ENCODE measurements at regions not wholly inside any gene's neighbourhood (a gene's known extent, or its start where the extent isn't known, plus 50 kb on each side); places are given as distances from the start of the nearest gene placed in this dataset.

DNA sequence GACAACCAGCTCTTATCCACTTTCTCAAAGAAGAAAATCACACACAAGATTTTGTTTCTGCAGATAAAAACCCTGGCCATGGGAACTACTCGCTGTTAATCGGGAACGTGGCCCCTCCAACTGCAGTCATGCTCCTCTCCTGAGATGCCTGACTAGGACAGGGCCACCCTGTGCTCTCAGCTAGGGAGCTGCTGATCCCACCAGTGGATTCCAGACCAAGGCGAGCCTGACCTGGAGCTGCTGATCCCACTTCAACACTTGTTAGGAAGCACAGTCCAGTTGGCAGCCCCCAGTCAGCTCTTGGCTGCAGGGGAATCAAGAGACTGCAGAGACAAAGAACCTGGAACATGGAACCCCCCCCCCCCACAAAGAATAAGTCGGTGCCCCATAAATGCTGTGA is 474.3 kb upstream of the MGMT start:
- intact Hi-C loops (cut with micrococcal nuclease; ENCODE audit: unreplicated experiment) (no loop called here), in situ Hi-C loops (cut with HindIII; ENCODE audit: extremely low pct_ligation_motif_present, low pct_unique_long_range_greater_than_20kb) (no loop called here)
- FAIRE-seq (no peak), ATAC-seq (no peak), DNase-seq (ENCODE audit: low spot score) (no peak)
- H3K79me2 ChIP-seq (ENCODE audit: insufficient read depth, low read length) = no peaks in the 10 kb centered on the region
- no TSS peak for BruUV-seq (replicated peaks)
- H3K4me2 ChIP-seq (ENCODE audit: low read depth, low read length) = no peak overlapping the region
- H3K27ac ChIP-seq (ENCODE audit: extremely low read length, insufficient read depth, low read length) = no peak overlapping the region
- CTCF ChIA-PET (ENCODE audit: low intra/inter-chr PET ratio, low total read pairs) = no interaction called here
- no peaks in the 10 kb centered on the region for H3K9me3 ChIP-seq (ENCODE audit: low read length)
- no peak overlapping the region for H3K4me3 ChIP-seq (replicated peaks in 1 of 3; ENCODE audit: insufficient read depth in 1 of 3, low read depth in 2 of 3, low read length in 3 of 3)
- peaks cover 0 to 9% of the 10 kb centered on the region in 2 experiments; a peak in 2 of 5 replicates for H3K27me3 ChIP-seq (ENCODE audit: control insufficient read depth in 1 of 2, insufficient read depth in 2 of 2, low read length in 2 of 2)
- H3K36me3 ChIP-seq (replicated peaks in 1 of 2; ENCODE audit: control insufficient read depth in 1 of 2, insufficient read depth in 2 of 2, low read length in 2 of 2) = no peaks in the 10 kb centered on the region
- WGBS (ENCODE audit: low lambda C conversion rate) = 0% methylated on average over 4 of the region's 5 CpGs
- H2AFZ ChIP-seq (ENCODE audit: low read length) = no peak overlapping the region
- POLR2A ChIA-PET = no interaction called here
- H3K4me1 ChIP-seq (ENCODE audit: insufficient read depth, low read length) = no peaks in the 10 kb centered on the region
- H3K9ac ChIP-seq (ENCODE audit: insufficient read depth, low read depth, low read length) = no peak overlapping the region
- H4K20me1 ChIP-seq (ENCODE audit: insufficient read depth, low read length) = no peaks in the 10 kb centered on the region
- no peak for TF ChIP-seq ZNF530 (CRISPR knock-in tag; IDR thresholded peaks at IDR 0.05; ENCODE audit: low read depth)
- TF ChIP-seq STAT5B (CRISPR knock-in tag; IDR thresholded peaks at IDR 0.05) = no peak
- no peak for TF ChIP-seq ZNF605 (CRISPR knock-in tag; IDR thresholded peaks at IDR 0.05)
- TF ChIP-seq MEIS2 (CRISPR knock-in tag; IDR thresholded peaks at IDR 0.05) = no peak
- TF ChIP-seq ETV5 (CRISPR knock-in tag; IDR thresholded peaks at IDR 0.05; ENCODE audit: borderline replicate concordance) = no peak
- TF ChIP-seq NCOR1 (IDR thresholded peaks at IDR 0.05; ENCODE audit: borderline replicate concordance, low read length) = no peak

DNA sequence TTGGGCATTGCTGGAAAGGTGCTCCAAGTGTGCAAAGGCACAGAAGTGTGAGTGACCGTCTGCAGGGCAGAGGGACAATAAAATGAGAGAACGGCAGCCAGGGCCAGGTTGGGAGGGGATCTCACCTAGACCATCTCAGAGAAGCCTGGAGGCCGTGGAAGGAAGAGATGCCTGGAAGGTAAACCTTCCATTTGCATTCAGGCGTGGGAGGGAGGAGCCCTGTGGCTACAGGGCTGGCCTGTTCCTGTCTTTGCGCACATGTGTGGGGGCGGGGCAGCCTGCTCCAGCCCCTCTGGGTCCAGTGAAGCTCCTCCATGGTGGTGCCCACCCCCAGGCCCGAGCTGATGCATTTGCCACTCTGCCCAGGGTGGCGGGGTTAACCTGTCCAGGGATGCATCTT is 473.6 kb upstream of the MGMT start:
- POLR2A ChIA-PET = no interaction called here
- DNase-seq (ENCODE audit: low spot score) = no peak
- FAIRE-seq = no peak
- Histone ChIP-seq H4K20me1 (ENCODE audit: insufficient read depth, low read length) (no peaks in the 10 kb centered on the region), H3K4me3 (replicated peaks in 1 of 3; ENCODE audit: insufficient read depth in 1 of 3, low read depth in 2 of 3, low read length in 3 of 3) (no peak overlapping the region), H3K79me2 (ENCODE audit: insufficient read depth, low read length) (no peaks in the 10 kb centered on the region), H3K9ac (ENCODE audit: insufficient read depth, low read depth, low read length) (no peak overlapping the region), H3K4me2 (ENCODE audit: low read depth, low read length) (no peak overlapping the region), H3K27ac (ENCODE audit: extremely low read length, insufficient read depth, low read length) (no peak overlapping the region), H3K4me1 (ENCODE audit: insufficient read depth, low read length) (no peaks in the 10 kb centered on the region), H3K27me3 (ENCODE audit: control insufficient read depth in 1 of 2, insufficient read depth in 2 of 2, low read length in 2 of 2) (peaks cover 0 to 9% of the 10 kb centered on the region in 2 experiments; a peak in 2 of 5 replicates), H3K36me3 (replicated peaks in 1 of 2; ENCODE audit: control insufficient read depth in 1 of 2, insufficient read depth in 2 of 2, low read length in 2 of 2) (no peaks in the 10 kb centered on the region), H3K9me3 (ENCODE audit: low read length) (no peaks in the 10 kb centered on the region), H2AFZ (ENCODE audit: low read length) (no peak overlapping the region)
- no peak for ATAC-seq
- no peak for TF ChIP-seq ZNF30 (CRISPR knock-in tag; IDR thresholded peaks at IDR 0.05)
- TF ChIP-seq SRY (CRISPR knock-in tag; IDR thresholded peaks at IDR 0.05) = no peak
- no peak for TF ChIP-seq TAF1 (CRISPR knock-in tag; IDR thresholded peaks at IDR 0.05)
- TF ChIP-seq HIVEP1 (CRISPR knock-in tag; IDR thresholded peaks at IDR 0.05) = no peak
- no peak for TF ChIP-seq HMG20B (CRISPR knock-in tag; conservative IDR thresholded peaks at IDR 0.05)
- no peak for TF ChIP-seq ZNF788 (CRISPR knock-in tag; IDR thresholded peaks at IDR 0.05; ENCODE audit: borderline replicate concordance)
- TF ChIP-seq ZNF530 (CRISPR knock-in tag; IDR thresholded peaks at IDR 0.05; ENCODE audit: low read depth) = no peak
- no peak for TF ChIP-seq TFE3 (CRISPR knock-in tag; IDR thresholded peaks at IDR 0.05)
- no peak for TF ChIP-seq PTBP1 (IDR thresholded peaks at IDR 0.05; ENCODE audit: low read depth, low read length, poor library complexity, severe bottlenecking)
- no peak for TF ChIP-seq CBX2 (IDR thresholded peaks at IDR 0.05; ENCODE audit: low read depth, low read length)
- no peak for TF ChIP-seq CBX2 (CRISPR knock-in tag; IDR thresholded peaks at IDR 0.05; ENCODE audit: low read depth)
- TF ChIP-seq ZNF432 (CRISPR knock-in tag; IDR thresholded peaks at IDR 0.05; ENCODE audit: borderline replicate concordance) = no peak
- TF ChIP-seq PHB2 (IDR thresholded peaks at IDR 0.05; ENCODE audit: partially characterized antibody) = no peak
- intact Hi-C loops (cut with micrococcal nuclease; ENCODE audit: unreplicated experiment) (no loop called here), in situ Hi-C loops (cut with HindIII; ENCODE audit: extremely low pct_ligation_motif_present, low pct_unique_long_range_greater_than_20kb) (no loop called here)
- WGBS (ENCODE audit: low lambda C conversion rate) = 5% methylated on average over 2 of the region's 8 CpGs
- CTCF ChIA-PET (ENCODE audit: low intra/inter-chr PET ratio, low total read pairs) = no interaction called here
- BruUV-seq (replicated peaks) = no TSS peak

All from HepG2 (cell line).